ENCODE measurements at regions not wholly inside any gene's neighbourhood (a gene's known extent, or its start where the extent isn't known, plus 50 kb on each side); places are given as distances from the start of the nearest gene placed in this dataset.
"Not testable (repeated sequence)": the region's sequence is repeated elsewhere in the genome, so short reads cannot be mapped to it uniquely, and the experiment has no call there.

DNA sequence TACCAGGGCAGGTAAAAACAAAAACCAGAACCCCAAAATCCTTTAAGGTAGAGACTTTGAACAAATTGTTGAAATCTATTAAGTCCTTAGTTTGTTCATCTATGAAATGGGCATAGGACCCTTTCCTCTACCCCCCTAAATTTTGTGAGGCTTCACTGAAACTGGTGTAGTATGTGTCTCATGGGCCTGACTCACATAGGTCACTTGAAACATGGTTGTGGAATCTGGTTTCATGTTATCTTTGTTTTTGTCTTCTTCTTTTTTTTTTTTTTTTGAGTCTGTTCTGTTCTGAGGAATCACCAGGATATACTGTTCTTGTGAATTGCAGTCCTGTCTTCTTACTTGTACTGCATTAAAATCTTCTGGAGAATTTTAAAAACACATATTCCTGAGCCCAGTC, 202.2 kb downstream of the KTN1 start:
- H3K27me3 Mint-ChIP-seq, result peaks cover 0 to 35% (median 0%) of the 10 kb centered on the region in 5 donors
- ChIA-PET POLR2A (no interaction called here), CTCF (no interaction called here)
- Histone ChIP-seq H3K27me3 (ENCODE audit: control insufficient read depth in 2 of 2, insufficient read depth in 2 of 2, low read length in 2 of 2) (no peaks in the 10 kb centered on the region), H3K4me1 (ENCODE audit: control insufficient read depth in 2 of 2, insufficient read depth in 2 of 2, low read length in 2 of 2) (no peaks in the 10 kb centered on the region), H3K36me3 (ENCODE audit: control insufficient read depth in 2 of 3, insufficient read depth in 3 of 3, low read length in 3 of 3) (no peaks in the 10 kb centered on the region), H3K4me3 (ENCODE audit: low read length) (no peak overlapping the region), H3K27ac (ENCODE audit: low read depth, low read length) (no peak overlapping the region), H3K9me3 (ENCODE audit: control insufficient read depth in 2 of 3, low read length in 3 of 3) (no peaks in the 10 kb centered on the region)
- no peak for DNase-seq
- H3K27ac Mint-ChIP-seq, result peak overlapping the region in 1 of 9 donors; percentile 37
- peaks cover 0 to 5% (median 0%) of the 10 kb centered on the region in 7 donors for H3K4me1 Mint-ChIP-seq
- H3K36me3 Mint-ChIP-seq, result peaks cover 0 to 4% (median 0%) of the 10 kb centered on the region in 5 donors
- no peak for ATAC-seq
- intact Hi-C loops (cut with micrococcal nuclease), result no loop called here
- H3K4me3 Mint-ChIP-seq, result no peak overlapping the region
- H3K9me3 Mint-ChIP-seq, result peaks cover 0 to 4% (median 0%) of the 10 kb centered on the region in 11 donors

DNA sequence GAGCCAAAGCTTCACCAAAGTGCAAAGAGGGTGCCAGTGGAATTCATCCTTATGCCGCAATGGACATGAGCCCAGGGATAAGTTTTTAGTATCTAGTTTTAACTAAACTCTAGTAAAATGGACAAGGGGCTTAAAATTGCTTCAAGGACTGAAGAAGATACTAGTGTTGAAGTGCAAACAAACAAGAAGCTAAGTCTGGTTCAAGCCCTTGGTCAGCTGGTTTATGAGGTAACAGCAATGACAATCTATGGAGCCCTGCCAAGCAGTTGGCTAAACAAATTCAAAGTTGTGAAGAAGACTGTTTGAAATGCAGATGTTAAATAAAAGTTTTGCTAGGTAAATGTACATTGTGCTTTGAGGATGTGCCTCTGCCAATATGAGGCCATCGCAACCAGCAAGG, 209.4 kb downstream of the KTN1 start:
- ATAC-seq (no peak), DNase-seq (no peak)
- Mint-ChIP-seq H3K9me3 (no peaks in the 10 kb centered on the region), H3K36me3 (peaks cover 0 to 2% (median 0%) of the 10 kb centered on the region in 5 donors), H3K27me3 (peaks cover 0 to 23% (median 0%) of the 10 kb centered on the region in 5 donors), H3K27ac (no peak overlapping the region), H3K4me3 (no peak overlapping the region), H3K4me1 (peaks cover 0 to 3% (median 0%) of the 10 kb centered on the region in 7 donors)
- POLR2A ChIA-PET, result no interaction called here
- Histone ChIP-seq H3K4me1 (ENCODE audit: control insufficient read depth in 2 of 2, insufficient read depth in 2 of 2, low read length in 2 of 2) (no peaks in the 10 kb centered on the region), H3K9me3 (ENCODE audit: control insufficient read depth in 2 of 3, low read length in 3 of 3) (no peaks in the 10 kb centered on the region), H3K27ac (ENCODE audit: low read depth, low read length) (no peak overlapping the region), H3K4me3 (ENCODE audit: low read length) (no peak overlapping the region), H3K36me3 (ENCODE audit: control insufficient read depth in 2 of 3, insufficient read depth in 3 of 3, low read length in 3 of 3) (no peaks in the 10 kb centered on the region), H3K27me3 (ENCODE audit: control insufficient read depth in 2 of 2, insufficient read depth in 2 of 2, low read length in 2 of 2) (no peaks in the 10 kb centered on the region)
- intact Hi-C loops (cut with micrococcal nuclease), result no loop called here
- CTCF ChIA-PET, result no interaction called here

GRCh38 chr14:55794655-55795595, 214.9 kb downstream of the KTN1 start:
- CTCF ChIA-PET, result no interaction called here
- intact Hi-C loops (cut with micrococcal nuclease), result no loop called here
- Mint-ChIP-seq H3K27ac (no peak overlapping the region), H3K27me3 (peaks cover 0 to 4% (median 0%) of the 10 kb centered on the region in 5 donors), H3K9me3 (peaks cover 0 to 5% (median 0%) of the 10 kb centered on the region in 11 donors), H3K36me3 (peaks cover 0 to 7% (median 0%) of the 10 kb centered on the region in 5 donors), H3K4me1 (peaks cover 0 to 14% (median 0%) of the 10 kb centered on the region in 7 donors), H3K4me3 (no peak overlapping the region)
- H3K36me3 ChIP-seq (ENCODE audit: control insufficient read depth in 2 of 3, insufficient read depth in 3 of 3, low read length in 3 of 3), result no peaks in the 10 kb centered on the region
- H3K27me3 ChIP-seq (ENCODE audit: control insufficient read depth in 2 of 2, insufficient read depth in 2 of 2, low read length in 2 of 2), result no peaks in the 10 kb centered on the region
- no peaks in the 10 kb centered on the region for H3K4me1 ChIP-seq (ENCODE audit: control insufficient read depth in 2 of 2, insufficient read depth in 2 of 2, low read length in 2 of 2)
- H3K27ac ChIP-seq (ENCODE audit: low read depth, low read length), result no peak overlapping the region
- ATAC-seq (no peak), DNase-seq (no peak)
- no peak overlapping the region for H3K4me3 ChIP-seq (ENCODE audit: low read length)
- H3K9me3 ChIP-seq (ENCODE audit: control insufficient read depth in 2 of 3, low read length in 3 of 3), result no peaks in the 10 kb centered on the region
- POLR2A ChIA-PET, result no interaction called here

- H3K27me3 Mint-ChIP-seq; DNase-seq; CTCF ChIA-PET; H3K27ac ChIP-seq (ENCODE audit: low read depth, low read length); POLR2A ChIA-PET; H3K36me3 ChIP-seq (ENCODE audit: control insufficient read depth in 2 of 3, insufficient read depth in 3 of 3, low read length in 3 of 3); H3K27me3 ChIP-seq (ENCODE audit: control insufficient read depth in 2 of 2, insufficient read depth in 2 of 2, low read length in 2 of 2); H3K9me3 ChIP-seq (ENCODE audit: control insufficient read depth in 2 of 3, low read length in 3 of 3); ATAC-seq; H3K4me3 ChIP-seq (ENCODE audit: low read length); H3K27ac Mint-ChIP-seq; H3K4me1 ChIP-seq (ENCODE audit: control insufficient read depth in 2 of 2, insufficient read depth in 2 of 2, low read length in 2 of 2); intact Hi-C loops (cut with micrococcal nuclease); H3K4me3 Mint-ChIP-seq: not testable (repeated sequence)
- peaks cover 0 to 15% (median 0%) of the 10 kb centered on the region in 11 donors for H3K9me3 Mint-ChIP-seq
- peaks cover 0 to 20% (median 0%) of the 10 kb centered on the region in 5 donors for H3K36me3 Mint-ChIP-seq
- peaks cover 0 to 25% (median 0%) of the 10 kb centered on the region in 7 donors for H3K4me1 Mint-ChIP-seq
Measured at GRCh38 chr14:55796513-55796912, 216.5 kb downstream of the KTN1 start.

DNA sequence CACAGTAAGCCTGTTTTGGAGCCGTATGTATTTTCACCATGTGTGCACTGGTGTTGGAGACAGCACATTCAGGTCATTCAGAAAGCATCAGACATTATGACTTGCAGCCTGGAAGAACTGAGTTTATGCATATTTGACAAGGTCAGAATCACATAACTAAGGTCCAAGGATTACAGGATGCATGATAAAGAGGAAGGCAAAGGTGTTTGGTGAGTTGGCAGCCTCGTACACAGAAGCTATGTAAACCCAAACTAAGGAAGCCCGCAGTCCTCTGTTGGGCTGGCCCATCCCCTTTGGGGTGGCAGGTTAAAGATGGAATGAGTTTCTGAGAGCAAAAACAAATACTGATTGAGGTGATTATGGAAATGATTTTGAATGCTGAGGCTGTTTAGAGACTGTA, 218.4 kb downstream of the KTN1 start:
- H3K4me3 ChIP-seq (ENCODE audit: low read length), result no peak overlapping the region
- no peak overlapping the region for H3K4me3 Mint-ChIP-seq
- no peak overlapping the region for H3K27ac ChIP-seq (ENCODE audit: low read depth, low read length)
- H3K9me3 Mint-ChIP-seq, result peaks cover 0 to 26% (median 0%) of the 10 kb centered on the region in 11 donors
- H3K36me3 ChIP-seq (ENCODE audit: control insufficient read depth in 2 of 3, insufficient read depth in 3 of 3, low read length in 3 of 3), result no peaks in the 10 kb centered on the region
- intact Hi-C loops (cut with micrococcal nuclease), result no loop called here
- no peaks in the 10 kb centered on the region for H3K27me3 Mint-ChIP-seq
- H3K36me3 Mint-ChIP-seq, result peaks cover 0 to 31% (median 0%) of the 10 kb centered on the region in 5 donors
- peaks cover 0 to 38% (median 3%) of the 10 kb centered on the region in 7 donors for H3K4me1 Mint-ChIP-seq
- no peak for DNase-seq
- POLR2A ChIA-PET, result no interaction called here
- CTCF ChIA-PET, result no interaction called here
- H3K27ac Mint-ChIP-seq, result no peak overlapping the region
- no peaks in the 10 kb centered on the region for H3K9me3 ChIP-seq (ENCODE audit: control insufficient read depth in 2 of 3, low read length in 3 of 3)
- H3K4me1 ChIP-seq (ENCODE audit: control insufficient read depth in 2 of 2, insufficient read depth in 2 of 2, low read length in 2 of 2), result no peaks in the 10 kb centered on the region
- ATAC-seq, result no peak
- no peaks in the 10 kb centered on the region for H3K27me3 ChIP-seq (ENCODE audit: control insufficient read depth in 2 of 2, insufficient read depth in 2 of 2, low read length in 2 of 2)

- Mint-ChIP-seq H3K4me3 (no peak overlapping the region), H3K27ac (peak overlapping the region in 1 of 9 donors; percentile 32), H3K4me1 (peaks cover 7 to 50% (median 10%) of the 10 kb centered on the region in 7 donors), H3K9me3 (peaks cover 0 to 27% (median 0%) of the 10 kb centered on the region in 11 donors), H3K36me3 (peaks cover 0 to 36% (median 0%) of the 10 kb centered on the region in 5 donors), H3K27me3 (no peaks in the 10 kb centered on the region)
- DNase-seq (no peak), ATAC-seq (no peak)
- ChIA-PET POLR2A (no interaction called here), CTCF (no interaction called here)
- no peaks in the 10 kb centered on the region for H3K4me1 ChIP-seq (ENCODE audit: control insufficient read depth in 2 of 2, insufficient read depth in 2 of 2, low read length in 2 of 2)
- no peaks in the 10 kb centered on the region for H3K27me3 ChIP-seq (ENCODE audit: control insufficient read depth in 2 of 2, insufficient read depth in 2 of 2, low read length in 2 of 2)
- no peak overlapping the region for H3K27ac ChIP-seq (ENCODE audit: low read depth, low read length)
- no peaks in the 10 kb centered on the region for H3K9me3 ChIP-seq (ENCODE audit: control insufficient read depth in 2 of 3, low read length in 3 of 3)
- intact Hi-C loops (cut with micrococcal nuclease), result loop anchor here in 1 of 2 donors (10.0 kb wide), 1 partner anchor 895 kb away; the partner anchor contains the start of gene GCH1
- H3K36me3 ChIP-seq (ENCODE audit: control insufficient read depth in 2 of 3, insufficient read depth in 3 of 3, low read length in 3 of 3), result no peaks in the 10 kb centered on the region
- H3K4me3 ChIP-seq (ENCODE audit: low read length), result no peak overlapping the region
Measured at GRCh38 chr14:55799508-55800095, 219.6 kb downstream of the KTN1 start.
